Skeletal muscle tissue (tissue), 3 donors: ENCODE measurements at regions not wholly inside any gene's neighbourhood (a gene's known extent, or its start where the extent isn't known, plus 50 kb on each side); places are given as distances from the start of the nearest gene placed in this dataset.

Experiments
- H3K27ac ChIP-seq: one replicate; pipeline ENCODE4 v1.7.0; 2013; ENCODE audit warnings: mild to moderate bottlenecking, low read depth, low read length, inconsistent platforms
- H3K27me3 ChIP-seq, 3 donors: one replicate each; pipeline ENCODE4 v1.7.0; 2013; ENCODE audit warnings: low read length in 3 of 3; ENCODE audit not compliant: control insufficient read depth in 3 of 3, insufficient read depth in 3 of 3
- H3K36me3 ChIP-seq, 3 donors: one replicate each; pipeline ENCODE4 v1.7.0; 2013; ENCODE audit warnings: low read length in 3 of 3; ENCODE audit not compliant: control insufficient read depth in 3 of 3, insufficient read depth in 3 of 3
- H3K4me1 ChIP-seq, 3 donors: one replicate each; pipeline ENCODE4 v1.7.0; 2013; ENCODE audit warnings: low read length in 3 of 3, mild to moderate bottlenecking in 3 of 3; ENCODE audit not compliant: control insufficient read depth in 3 of 3, insufficient read depth in 3 of 3
- H3K4me3 ChIP-seq, 3 donors: one replicate each; pipeline ENCODE4 v1.7.0; 2013; ENCODE audit warnings: low read length in 3 of 3
- H3K9ac ChIP-seq, 3 donors: one replicate each; pipeline ENCODE4 v1.7.0; 2013; ENCODE audit warnings: low read length in 3 of 3, mild to moderate bottlenecking in 3 of 3, moderate library complexity in 2 of 3, low read depth in 1 of 3
- H3K9me3 ChIP-seq, 3 donors: one replicate each; pipeline ENCODE4 v1.7.0; 2013; ENCODE audit warnings: low read length in 3 of 3; ENCODE audit not compliant: control insufficient read depth in 3 of 3
- donor health status: Osteomylitis.

- peaks cover 2 to 4% (median 3%) of the 10 kb centered on the region in 3 donors for H3K4me1 ChIP-seq
- H3K4me3 ChIP-seq, result no peak overlapping the region
- H3K27me3 ChIP-seq, result no peaks in the 10 kb centered on the region
- H3K36me3 ChIP-seq, result no peaks in the 10 kb centered on the region
- H3K9ac ChIP-seq, result no peak overlapping the region
- no peaks in the 10 kb centered on the region for H3K9me3 ChIP-seq
- no peak overlapping the region for H3K27ac ChIP-seq
Measured at GRCh38 chr1:244352156-244352830, 99.4 kb downstream of the ADSS2 start.

- Histone ChIP-seq H3K9me3 (no peaks in the 10 kb centered on the region), H3K36me3 (no peaks in the 10 kb centered on the region), H3K27ac (no peak overlapping the region), H3K4me3 (no peak overlapping the region), H3K27me3 (no peaks in the 10 kb centered on the region), H3K4me1 (peaks cover 1 to 3% (median 3%) of the 10 kb centered on the region in 3 donors), H3K9ac (no peak overlapping the region)
Measured at GRCh38 chr1:244353551-244354091, 98.1 kb downstream of the ADSS2 start.

- H3K4me1 ChIP-seq, result peaks cover 0 to 2% (median 0%) of the 10 kb centered on the region in 3 donors
- no peaks in the 10 kb centered on the region for H3K36me3 ChIP-seq
- no peaks in the 10 kb centered on the region for H3K9me3 ChIP-seq
- no peak overlapping the region for H3K27ac ChIP-seq
- no peaks in the 10 kb centered on the region for H3K27me3 ChIP-seq
- H3K4me3 ChIP-seq, result no peak overlapping the region
- no peak overlapping the region for H3K9ac ChIP-seq
Measured at GRCh38 chr1:244354810-244355278, 96.9 kb downstream of the ADSS2 start.

GRCh38 chr1:244356376-244356775, 95.3 kb downstream of the ADSS2 start:
- Histone ChIP-seq H3K9me3 (no peaks in the 10 kb centered on the region), H3K4me3 (no peak overlapping the region), H3K9ac (no peak overlapping the region), H3K4me1 (no peaks in the 10 kb centered on the region), H3K27ac (no peak overlapping the region), H3K27me3 (no peaks in the 10 kb centered on the region), H3K36me3 (no peaks in the 10 kb centered on the region)
